ENCODE measurements at regions not wholly inside any gene's neighbourhood (a gene's known extent, or its start where the extent isn't known, plus 50 kb on each side); places are given as distances from the start of the nearest gene placed in this dataset.

DNA sequence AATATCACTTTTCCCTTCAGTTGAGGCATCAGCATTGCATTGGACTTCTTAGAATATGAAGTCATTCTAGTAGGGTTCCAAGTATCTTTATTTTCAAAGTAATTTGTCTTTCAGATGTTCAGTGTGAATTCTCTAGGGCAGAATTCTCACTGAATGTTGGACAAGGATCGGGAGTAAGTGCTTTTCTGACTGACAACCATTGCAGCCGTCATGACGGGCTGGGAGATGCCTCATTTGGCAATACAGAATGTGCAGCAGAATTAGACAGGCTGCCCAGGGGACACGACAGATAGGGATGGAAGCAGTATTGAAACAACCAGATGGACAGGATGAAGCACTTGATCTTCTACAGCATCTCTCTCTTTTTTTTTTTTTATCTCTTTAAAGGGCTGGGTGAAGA is 129.0 kb downstream of the ICE1 start:
- no peaks in the 10 kb centered on the region for H4K20me1 ChIP-seq (ENCODE audit: control insufficient read depth, extremely low read depth, insufficient read depth, low read length)
- dilution Hi-C loops (cut with MboI; ENCODE audit: extremely low pct_ligation_motif_present, low sequenced_read_pairs): no loop called here
- no peak overlapping the region for H2AFZ ChIP-seq (ENCODE audit: control insufficient read depth, low read length)
- H3K36me3 ChIP-seq (ENCODE audit: control insufficient read depth in 2 of 2, extremely low read depth in 1 of 2, insufficient read depth in 2 of 2, low read length in 2 of 2): no peaks in the 10 kb centered on the region
- no peak overlapping the region for H3K4me2 ChIP-seq (ENCODE audit: control insufficient read depth, extremely low read depth, insufficient read depth, low read depth, low read length)
- no peaks in the 10 kb centered on the region for H3K4me1 ChIP-seq (ENCODE audit: control insufficient read depth, extremely low read depth, insufficient read depth, low read length)
- H3K79me2 ChIP-seq (ENCODE audit: control insufficient read depth, insufficient read depth, low read length): no peaks in the 10 kb centered on the region
- no peak overlapping the region for H3K27ac ChIP-seq (ENCODE audit: control insufficient read depth, insufficient read depth, low read length)
- H3K9ac ChIP-seq (ENCODE audit: control insufficient read depth, extremely low read depth, insufficient read depth, low read length): no peak overlapping the region
- no peaks in the 10 kb centered on the region for H3K9me1 ChIP-seq (ENCODE audit: control insufficient read depth, extremely low read depth, insufficient read depth, low read length)
- no peak overlapping the region for H3K4me3 ChIP-seq (ENCODE audit: control insufficient read depth in 2 of 3, extremely low read depth in 1 of 3, insufficient read depth in 2 of 3, low read depth in 1 of 3, low read length in 3 of 3)
- no peak for TF ChIP-seq EZH2 (IDR thresholded peaks at IDR 0.05; ENCODE audit: low read length)
- TF ChIP-seq, protein P1, sequence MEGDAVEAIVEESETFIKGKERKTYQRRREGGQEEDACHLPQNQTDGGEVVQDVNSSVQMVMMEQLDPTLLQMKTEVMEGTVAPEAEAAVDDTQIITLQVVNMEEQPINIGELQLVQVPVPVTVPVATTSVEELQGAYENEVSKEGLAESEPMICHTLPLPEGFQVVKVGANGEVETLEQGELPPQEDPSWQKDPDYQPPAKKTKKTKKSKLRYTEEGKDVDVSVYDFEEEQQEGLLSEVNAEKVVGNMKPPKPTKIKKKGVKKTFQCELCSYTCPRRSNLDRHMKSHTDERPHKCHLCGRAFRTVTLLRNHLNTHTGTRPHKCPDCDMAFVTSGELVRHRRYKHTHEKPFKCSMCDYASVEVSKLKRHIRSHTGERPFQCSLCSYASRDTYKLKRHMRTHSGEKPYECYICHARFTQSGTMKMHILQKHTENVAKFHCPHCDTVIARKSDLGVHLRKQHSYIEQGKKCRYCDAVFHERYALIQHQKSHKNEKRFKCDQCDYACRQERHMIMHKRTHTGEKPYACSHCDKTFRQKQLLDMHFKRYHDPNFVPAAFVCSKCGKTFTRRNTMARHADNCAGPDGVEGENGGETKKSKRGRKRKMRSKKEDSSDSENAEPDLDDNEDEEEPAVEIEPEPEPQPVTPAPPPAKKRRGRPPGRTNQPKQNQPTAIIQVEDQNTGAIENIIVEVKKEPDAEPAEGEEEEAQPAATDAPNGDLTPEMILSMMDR (optimal IDR thresholded peaks at IDR 0.05 in 1 of 3, IDR thresholded peaks at IDR 0.05 in 1 of 3, conservative IDR thresholded peaks at IDR 0.05 in 1 of 3; ENCODE audit: extremely low read depth in 1 of 3, insufficient read depth in 2 of 3, low read length in 3 of 3): no peak
- DNase-seq (ENCODE audit: low read depth, low spot score) (no peak), FAIRE-seq (no peak)
- no peaks in the 10 kb centered on the region for H3K27me3 ChIP-seq (ENCODE audit: control insufficient read depth, extremely low read depth, insufficient read depth, low read length)
- H3K9me3 ChIP-seq (ENCODE audit: control insufficient read depth, low read depth, low read length): peaks cover 2% of the 10 kb centered on the region

GRCh38 chr5:5546408-5546807 is 123.9 kb downstream of the ICE1 start:
- no peak overlapping the region for H2AFZ ChIP-seq (ENCODE audit: control insufficient read depth, low read length)
- H3K36me3 ChIP-seq (ENCODE audit: control insufficient read depth in 2 of 2, extremely low read depth in 1 of 2, insufficient read depth in 2 of 2, low read length in 2 of 2): no peaks in the 10 kb centered on the region
- no peak overlapping the region for H3K4me3 ChIP-seq (ENCODE audit: control insufficient read depth in 2 of 3, extremely low read depth in 1 of 3, insufficient read depth in 2 of 3, low read depth in 1 of 3, low read length in 3 of 3)
- no peak overlapping the region for H3K9ac ChIP-seq (ENCODE audit: control insufficient read depth, extremely low read depth, insufficient read depth, low read length)
- H3K4me2 ChIP-seq (ENCODE audit: control insufficient read depth, extremely low read depth, insufficient read depth, low read depth, low read length): no peak overlapping the region
- H3K9me1 ChIP-seq (ENCODE audit: control insufficient read depth, extremely low read depth, insufficient read depth, low read length): no peaks in the 10 kb centered on the region
- no peaks in the 10 kb centered on the region for H3K79me2 ChIP-seq (ENCODE audit: control insufficient read depth, insufficient read depth, low read length)
- DNase-seq (ENCODE audit: low read depth, low spot score): no peak
- no peaks in the 10 kb centered on the region for H3K27me3 ChIP-seq (ENCODE audit: control insufficient read depth, extremely low read depth, insufficient read depth, low read length)
- H3K4me1 ChIP-seq (ENCODE audit: control insufficient read depth, extremely low read depth, insufficient read depth, low read length): no peaks in the 10 kb centered on the region
- no peak overlapping the region for H3K27ac ChIP-seq (ENCODE audit: control insufficient read depth, insufficient read depth, low read length)
- FAIRE-seq: no peak
- no peak for TF ChIP-seq EZH2 (IDR thresholded peaks at IDR 0.05; ENCODE audit: low read length)
- TF ChIP-seq, protein P1 (optimal IDR thresholded peaks at IDR 0.05 in 1 of 3, IDR thresholded peaks at IDR 0.05 in 1 of 3, conservative IDR thresholded peaks at IDR 0.05 in 1 of 3; ENCODE audit: extremely low read depth in 1 of 3, insufficient read depth in 2 of 3, low read length in 3 of 3): no peak
- dilution Hi-C loops (cut with MboI; ENCODE audit: extremely low pct_ligation_motif_present, low sequenced_read_pairs): no loop called here
- no peaks in the 10 kb centered on the region for H4K20me1 ChIP-seq (ENCODE audit: control insufficient read depth, extremely low read depth, insufficient read depth, low read length)
- no peaks in the 10 kb centered on the region for H3K9me3 ChIP-seq (ENCODE audit: control insufficient read depth, low read depth, low read length)

Data from keratinocyte (primary cell).